H1 (cell line): ENCODE measurements at regions not wholly inside any gene's neighbourhood (a gene's known extent, or its start where the extent isn't known, plus 50 kb on each side); places are given as distances from the start of the nearest gene placed in this dataset.

Source experiments
- CTCF ChIA-PET: fragments of 300-600 bp; sonication (Branson Sonifier 250); formaldehyde crosslinking; loops from one replicate; lab custom pipeline; 2021; ENCODE audit not compliant: partially characterized antibody; lab: Charles Lee
- POLR2A ChIA-PET: fragments of 300-600 bp; sonication (Branson Sonifier 250); formaldehyde crosslinking; loops from one replicate; lab custom pipeline; 2021; ENCODE audit warnings: inconsistent platforms; ENCODE audit not compliant: partially characterized antibody; lab: Charles Lee
- DNase-seq, 2 experiments: peaks; one replicate each; pipeline versions ENCODE4 v3.0.0 to v3.0.0-alpha.2; 2010 to 2022; ENCODE audit warnings: low spot score in 2 of 2, low read depth in 1 of 2, mixed read lengths in 1 of 2
- FAIRE-seq: peaks from 2 replicates; lab custom pipeline; 2011; peaks lifted over from hg19 to GRCh38; lab: Jason Lieb, UNC
- H2AFZ ChIP-seq: 2 replicates; pipeline ENCODE4 v1.8.1; 2012; ENCODE audit warnings: low read length, inconsistent platforms
- H2AK5ac ChIP-seq: 2 replicates; pipeline ENCODE4 v1.6.1; 2013; ENCODE audit warnings: low read depth, low read length
- H2BK120ac ChIP-seq: replicated peaks from 2 replicates; pipeline ENCODE3; 2013; ENCODE audit warnings: low read depth, low read length, inconsistent platforms
- H2BK12ac ChIP-seq: 2 replicates; pipeline ENCODE4 v1.6.1; 2013; ENCODE audit warnings: low read depth, low read length
- H2BK15ac ChIP-seq: 2 replicates; pipeline ENCODE4 v1.6.1; 2013; ENCODE audit warnings: low read length
- H2BK20ac ChIP-seq: 2 replicates; pipeline ENCODE4 v1.6.1; 2013; ENCODE audit warnings: low read length
- H2BK5ac ChIP-seq: 2 replicates; pipeline ENCODE4 v1.6.1; 2013; ENCODE audit warnings: low read depth, low read length
- H3K14ac ChIP-seq: 2 replicates; pipeline ENCODE4 v1.6.1; 2013; ENCODE audit warnings: inconsistent platforms; ENCODE audit not compliant: insufficient read length
- H3K18ac ChIP-seq: 2 replicates; pipeline ENCODE4 v1.6.1; 2013; ENCODE audit warnings: low read length; ENCODE audit errors: extremely low read depth
- H3K23ac ChIP-seq: 2 replicates; pipeline ENCODE4 v1.6.1; 2013; ENCODE audit warnings: inconsistent platforms; ENCODE audit not compliant: insufficient read length
- H3K23me2 ChIP-seq: 2 replicates; pipeline ENCODE4 v1.6.1; 2013; ENCODE audit warnings: low read depth, low read length
- H3K27ac ChIP-seq: 2 replicates; pipeline ENCODE4 v1.6.1; 2011; ENCODE audit warnings: low read depth, low read length, inconsistent platforms
- H3K27me3 ChIP-seq, 4 experiments: replicated peaks in 1 of 4; 1 replicate in 1 of 4; 2 replicates in 3 of 4; pipeline versions ENCODE4 v1.6.1 to v1.8.1; 2011 to 2013; ENCODE audit warnings: low read length in 3 of 4, mild to moderate bottlenecking in 3 of 4, inconsistent platforms in 2 of 4, mixed read lengths in 2 of 4, moderate library complexity in 1 of 4; ENCODE audit not compliant: control insufficient read depth in 3 of 4, insufficient read depth in 3 of 4; ENCODE audit errors: extremely low read depth in 1 of 4
- H3K36me3 ChIP-seq, 4 experiments: 2 replicates each; pipeline versions ENCODE4 v1.6.1 to v1.8.1; 2011 to 2013; ENCODE audit warnings: mild to moderate bottlenecking in 4 of 4, low read length in 3 of 4, moderate library complexity in 2 of 4, control low read depth in 1 of 4, inconsistent platforms in 1 of 4; ENCODE audit not compliant: insufficient read depth in 4 of 4, control insufficient read depth in 2 of 4
- H3K4ac ChIP-seq: replicated peaks from 2 replicates; pipeline ENCODE3; 2013; ENCODE audit warnings: low read length, low read depth, mixed read lengths, inconsistent platforms; ENCODE audit not compliant: insufficient read length
- H3K4me1 ChIP-seq, 4 experiments: replicated peaks in 1 of 4; 1 replicate in 1 of 4; 2 replicates in 3 of 4; pipeline versions ENCODE4 v1.6.1 to v1.8.1; 2011 to 2013; ENCODE audit warnings: low read length in 3 of 4, inconsistent platforms in 2 of 4, mixed read lengths in 1 of 4; ENCODE audit not compliant: insufficient read depth in 4 of 4, control insufficient read depth in 3 of 4
- H3K4me2 ChIP-seq, 2 experiments: 2 replicates each; pipeline versions ENCODE4 v1.6.1 to v1.8.1; 2011 to 2013; ENCODE audit warnings: low read depth in 2 of 2, low read length in 2 of 2, control low read depth in 1 of 2, inconsistent platforms in 1 of 2, mild to moderate bottlenecking in 1 of 2; ENCODE audit not compliant: insufficient read depth in 1 of 2
- H3K4me3 ChIP-seq, 4 experiments: fragments of 200-600, 300-600 bp in 1 of 4; sonication (generic), shearing (Covaris generic), sonication (Bioruptor Twin) in 1 of 4; 2 replicates each; pipeline versions ENCODE4 v1.5.1 to v1.8.1; 2011 to 2016; ENCODE audit warnings: low read length in 4 of 4, low read depth in 3 of 4, control low read depth in 2 of 4, inconsistent platforms in 2 of 4, mild to moderate bottlenecking in 2 of 4, mixed read lengths in 1 of 4, moderate library complexity in 1 of 4; ENCODE audit not compliant: insufficient read depth in 2 of 4; ENCODE audit errors: extremely low read depth in 1 of 4
- H3K56ac ChIP-seq: replicated peaks from 2 replicates; pipeline ENCODE3; 2013; ENCODE audit warnings: low read depth, mild to moderate bottlenecking, mixed read lengths, low read length, inconsistent platforms; ENCODE audit not compliant: insufficient read length
- H3K79me1 ChIP-seq: 2 replicates; pipeline ENCODE4 v1.6.1; 2013; ENCODE audit warnings: low read depth, low read length, control low read depth
- H3K79me2 ChIP-seq, 2 experiments: 2 replicates each; pipeline versions ENCODE4 v1.6.1 to v1.8.1; 2012 to 2013; ENCODE audit warnings: low read length in 2 of 2, mild to moderate bottlenecking in 2 of 2, inconsistent platforms in 1 of 2; ENCODE audit not compliant: insufficient read depth in 2 of 2, control insufficient read depth in 1 of 2
- H3K9ac ChIP-seq, 4 experiments: replicated peaks in 1 of 4; 1 replicate in 1 of 4; 2 replicates in 3 of 4; pipeline versions ENCODE4 v1.6.1 to v1.8.1; 2011 to 2013; ENCODE audit warnings: low read depth in 3 of 4, low read length in 3 of 4, control low read depth in 2 of 4, mild to moderate bottlenecking in 2 of 4, moderate library complexity in 2 of 4, inconsistent platforms in 1 of 4; ENCODE audit errors: extremely low read depth in 1 of 4
- H3K9me3 ChIP-seq, 2 experiments: 2 replicates each; pipeline versions ENCODE4 v1.6.1 to v1.8.1; 2012 to 2013; ENCODE audit warnings: mild to moderate bottlenecking in 2 of 2, moderate library complexity in 2 of 2, control low read depth in 1 of 2, inconsistent platforms in 1 of 2, low read depth in 1 of 2, low read length in 1 of 2, mixed read lengths in 1 of 2; ENCODE audit not compliant: insufficient read depth in 2 of 2
- H4K20me1 ChIP-seq, 2 experiments: replicated peaks in 1 of 2; 2 replicates each; pipeline versions ENCODE3 to v1.8.1; 2011 to 2013; ENCODE audit warnings: inconsistent platforms in 2 of 2, low read length in 2 of 2, mild to moderate bottlenecking in 1 of 2; ENCODE audit not compliant: insufficient read depth in 2 of 2, control insufficient read depth in 1 of 2
- H4K5ac ChIP-seq: 2 replicates; pipeline ENCODE4 v1.6.1; 2013; ENCODE audit warnings: low read length, low read depth, mixed read lengths, inconsistent platforms; ENCODE audit not compliant: insufficient read length
- H4K8ac ChIP-seq: 2 replicates; pipeline ENCODE4 v1.8.0; 2013; ENCODE audit warnings: mild to moderate bottlenecking, moderate library complexity, low read length, inconsistent platforms; ENCODE audit not compliant: insufficient read depth; ENCODE audit errors: extremely low read depth
- H4K91ac ChIP-seq: replicated peaks from 2 replicates; pipeline ENCODE3; 2013; ENCODE audit warnings: low read length, mixed read lengths, inconsistent platforms; ENCODE audit not compliant: insufficient read length
- KDM5A ChIP-seq: fragments of 200-600 bp; IDR thresholded peaks from 2 replicates; pipeline ENCODE4 v1.7.1; 2012; ENCODE audit warnings: mild to moderate bottlenecking, low read length, inconsistent platforms, mixed read lengths
- MAFK ChIP-seq: IDR thresholded peaks from 2 replicates; pipeline ENCODE4 v1.6.1; 2012; ENCODE audit warnings: low read depth, mild to moderate bottlenecking, improper control_type of control experiment, low read length
- SUZ12 ChIP-seq: fragments of 200-600 bp; sonication (generic); IDR thresholded peaks from 2 replicates; pipeline ENCODE4 v1.6.1; 2012; ENCODE audit warnings: mild to moderate bottlenecking, inconsistent platforms, low read length, moderate library complexity, mixed read lengths
- TAF7 ChIP-seq: optimal IDR thresholded peaks from 2 replicates; pipeline ENCODE3; 2011; ENCODE audit warnings: low read depth, mild to moderate bottlenecking, inconsistent platforms, low read length, moderate library complexity, borderline replicate concordance
- TCF12 ChIP-seq: IDR thresholded peaks from 2 replicates; pipeline ENCODE4 v1.6.1; 2011; ENCODE audit warnings: low read depth, mild to moderate bottlenecking, low read length

GRCh38 chr10:59957975-59958374 is 51.6 kb upstream of the CCDC6 start:
- Histone ChIP-seq H3K4me2 (no peak overlapping the region), H4K91ac (no peak overlapping the region), H3K56ac (peak overlapping the region; percentile 77), H2BK120ac (no peak overlapping the region), H2BK5ac (no peak overlapping the region), H3K4ac (no peak overlapping the region), H3K36me3 (no peaks in the 10 kb centered on the region), H3K23me2 (no peaks in the 10 kb centered on the region), H4K20me1 (no peaks in the 10 kb centered on the region), H3K18ac (no peak overlapping the region), H3K27ac (no peak overlapping the region), H3K23ac (no peak overlapping the region)
- POLR2A ChIA-PET = no interaction called here
- TF ChIP-seq TCF12 (no peak), SUZ12 (no peak), KDM5A (no peak), TAF7 (no peak), MAFK (peak; percentile 55; the same call in 1 of the 2 replicates)
- TF ChIP-seq, all 59 proteins: peak for 1
- Histone ChIP-seq H4K8ac (no peak overlapping the region), H2AK5ac (no peak overlapping the region), H2BK15ac (no peak overlapping the region), H3K4me1 (no peaks in the 10 kb centered on the region), H2BK12ac (no peak overlapping the region), H2BK20ac (no peak overlapping the region), H3K79me1 (no peaks in the 10 kb centered on the region), H3K27me3 (no peaks in the 10 kb centered on the region), H2AFZ (no peak overlapping the region), H3K14ac (no peak overlapping the region), H3K9ac (no peak overlapping the region), H3K4me3 (no peak overlapping the region), H4K5ac (no peak overlapping the region), H3K9me3 (no peaks in the 10 kb centered on the region), H3K79me2 (no peaks in the 10 kb centered on the region)
- CTCF ChIA-PET = interaction anchor here (1.0 to 3.1 kb wide), 2 partner anchors 12 to 13 kb away, joined by 3 to 12 read pairs; no protein-coding TSS in a partner anchor
- FAIRE-seq (no peak), DNase-seq (no peak)
